ENCODE measurements at regions not wholly inside any gene's neighbourhood (a gene's known extent, or its start where the extent isn't known, plus 50 kb on each side); places are given as distances from the start of the nearest gene placed in this dataset.

GRCh38 chr6:71498638-71499037 is 210.0 kb downstream of the OGFRL1 start:
- Histone ChIP-seq H3K27me3 (ENCODE audit: control insufficient read depth in 4 of 4, insufficient read depth in 4 of 4, low read length in 3 of 4) (no peaks in the 10 kb centered on the region), H3K36me3 (ENCODE audit: control insufficient read depth in 4 of 4, insufficient read depth in 3 of 4, low read depth in 1 of 4, low read length in 3 of 4) (no peaks in the 10 kb centered on the region), H3K9ac (ENCODE audit: low read depth in 1 of 2, low read length in 2 of 2) (no peak overlapping the region), H3K4me1 (ENCODE audit: control insufficient read depth in 4 of 4, insufficient read depth in 4 of 4, low read length in 3 of 4) (peaks cover 0 to 18% (median 15%) of the 10 kb centered on the region in 4 donors), H3K27ac (ENCODE audit: low read depth in 1 of 2, low read length in 2 of 2) (no peak overlapping the region), H3K9me3 (ENCODE audit: control insufficient read depth in 4 of 4, low read length in 3 of 4) (no peaks in the 10 kb centered on the region), H3K4me3 (ENCODE audit: low read depth in 1 of 3, low read length in 3 of 3) (no peak overlapping the region)
- DNase-seq (ENCODE audit: low spot score): no peak
- no peak for TF ChIP-seq FOXA1 (IDR thresholded peaks at IDR 0.05)

- Histone ChIP-seq H3K4me3 (ENCODE audit: low read depth in 1 of 3, low read length in 3 of 3) (no peak overlapping the region), H3K4me1 (ENCODE audit: control insufficient read depth in 4 of 4, insufficient read depth in 4 of 4, low read length in 3 of 4) (peaks cover 0 to 18% (median 15%) of the 10 kb centered on the region in 4 donors), H3K27ac (ENCODE audit: low read depth in 1 of 2, low read length in 2 of 2) (no peak overlapping the region), H3K36me3 (ENCODE audit: control insufficient read depth in 4 of 4, insufficient read depth in 3 of 4, low read depth in 1 of 4, low read length in 3 of 4) (no peaks in the 10 kb centered on the region), H3K9ac (ENCODE audit: low read depth in 1 of 2, low read length in 2 of 2) (no peak overlapping the region), H3K9me3 (ENCODE audit: control insufficient read depth in 4 of 4, low read length in 3 of 4) (no peaks in the 10 kb centered on the region), H3K27me3 (ENCODE audit: control insufficient read depth in 4 of 4, insufficient read depth in 4 of 4, low read length in 3 of 4) (no peaks in the 10 kb centered on the region)
- no peak for DNase-seq (ENCODE audit: low spot score)
- TF ChIP-seq EGR1 (IDR thresholded peaks at IDR 0.05; ENCODE audit: low read depth in 2 of 2): no peak
- TF ChIP-seq HNF4A (conservative IDR thresholded peaks at IDR 0.05): peak; percentile 8 to 13
- peak; percentile 8 for TF ChIP-seq SP1 (IDR thresholded peaks at IDR 0.05)
- TF ChIP-seq, protein P1, sequence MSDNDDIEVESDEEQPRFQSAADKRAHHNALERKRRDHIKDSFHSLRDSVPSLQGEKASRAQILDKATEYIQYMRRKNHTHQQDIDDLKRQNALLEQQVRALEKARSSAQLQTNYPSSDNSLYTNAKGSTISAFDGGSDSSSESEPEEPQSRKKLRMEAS (IDR thresholded peaks at IDR 0.05): no peak
- no peak for TF ChIP-seq JUND (IDR thresholded peaks at IDR 0.05)
- TF ChIP-seq, protein P2, sequence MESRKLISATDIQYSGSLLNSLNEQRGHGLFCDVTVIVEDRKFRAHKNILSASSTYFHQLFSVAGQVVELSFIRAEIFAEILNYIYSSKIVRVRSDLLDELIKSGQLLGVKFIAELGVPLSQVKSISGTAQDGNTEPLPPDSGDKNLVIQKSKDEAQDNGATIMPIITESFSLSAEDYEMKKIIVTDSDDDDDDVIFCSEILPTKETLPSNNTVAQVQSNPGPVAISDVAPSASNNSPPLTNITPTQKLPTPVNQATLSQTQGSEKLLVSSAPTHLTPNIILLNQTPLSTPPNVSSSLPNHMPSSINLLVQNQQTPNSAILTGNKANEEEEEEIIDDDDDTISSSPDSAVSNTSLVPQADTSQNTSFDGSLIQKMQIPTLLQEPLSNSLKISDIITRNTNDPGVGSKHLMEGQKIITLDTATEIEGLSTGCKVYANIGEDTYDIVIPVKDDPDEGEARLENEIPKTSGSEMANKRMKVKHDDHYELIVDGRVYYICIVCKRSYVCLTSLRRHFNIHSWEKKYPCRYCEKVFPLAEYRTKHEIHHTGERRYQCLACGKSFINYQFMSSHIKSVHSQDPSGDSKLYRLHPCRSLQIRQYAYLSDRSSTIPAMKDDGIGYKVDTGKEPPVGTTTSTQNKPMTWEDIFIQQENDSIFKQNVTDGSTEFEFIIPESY (IDR thresholded peaks at IDR 0.05): no peak
- no peak for TF ChIP-seq RXRA (IDR thresholded peaks at IDR 0.05)
- no peak for TF ChIP-seq TAF1 (conservative IDR thresholded peaks at IDR 0.05)
- peak; percentile 69 for TF ChIP-seq FOXA2 (IDR thresholded peaks at IDR 0.05)
- no peak for TF ChIP-seq NR2F2 (IDR thresholded peaks at IDR 0.05)
- TF ChIP-seq, protein P3, sequence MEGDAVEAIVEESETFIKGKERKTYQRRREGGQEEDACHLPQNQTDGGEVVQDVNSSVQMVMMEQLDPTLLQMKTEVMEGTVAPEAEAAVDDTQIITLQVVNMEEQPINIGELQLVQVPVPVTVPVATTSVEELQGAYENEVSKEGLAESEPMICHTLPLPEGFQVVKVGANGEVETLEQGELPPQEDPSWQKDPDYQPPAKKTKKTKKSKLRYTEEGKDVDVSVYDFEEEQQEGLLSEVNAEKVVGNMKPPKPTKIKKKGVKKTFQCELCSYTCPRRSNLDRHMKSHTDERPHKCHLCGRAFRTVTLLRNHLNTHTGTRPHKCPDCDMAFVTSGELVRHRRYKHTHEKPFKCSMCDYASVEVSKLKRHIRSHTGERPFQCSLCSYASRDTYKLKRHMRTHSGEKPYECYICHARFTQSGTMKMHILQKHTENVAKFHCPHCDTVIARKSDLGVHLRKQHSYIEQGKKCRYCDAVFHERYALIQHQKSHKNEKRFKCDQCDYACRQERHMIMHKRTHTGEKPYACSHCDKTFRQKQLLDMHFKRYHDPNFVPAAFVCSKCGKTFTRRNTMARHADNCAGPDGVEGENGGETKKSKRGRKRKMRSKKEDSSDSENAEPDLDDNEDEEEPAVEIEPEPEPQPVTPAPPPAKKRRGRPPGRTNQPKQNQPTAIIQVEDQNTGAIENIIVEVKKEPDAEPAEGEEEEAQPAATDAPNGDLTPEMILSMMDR (IDR thresholded peaks at IDR 0.05; ENCODE audit: low read depth, low read length, missing input control): no peak
- TF ChIP-seq, protein P4, sequence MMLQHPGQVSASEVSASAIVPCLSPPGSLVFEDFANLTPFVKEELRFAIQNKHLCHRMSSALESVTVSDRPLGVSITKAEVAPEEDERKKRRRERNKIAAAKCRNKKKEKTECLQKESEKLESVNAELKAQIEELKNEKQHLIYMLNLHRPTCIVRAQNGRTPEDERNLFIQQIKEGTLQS (IDR thresholded peaks at IDR 0.05): no peak
- no peak for TF ChIP-seq GABPA (IDR thresholded peaks at IDR 0.05 in 1 of 2, conservative IDR thresholded peaks at IDR 0.05 in 1 of 2)
- TF ChIP-seq RAD21 (IDR thresholded peaks at IDR 0.05): no peak
- TF ChIP-seq, protein P5, sequence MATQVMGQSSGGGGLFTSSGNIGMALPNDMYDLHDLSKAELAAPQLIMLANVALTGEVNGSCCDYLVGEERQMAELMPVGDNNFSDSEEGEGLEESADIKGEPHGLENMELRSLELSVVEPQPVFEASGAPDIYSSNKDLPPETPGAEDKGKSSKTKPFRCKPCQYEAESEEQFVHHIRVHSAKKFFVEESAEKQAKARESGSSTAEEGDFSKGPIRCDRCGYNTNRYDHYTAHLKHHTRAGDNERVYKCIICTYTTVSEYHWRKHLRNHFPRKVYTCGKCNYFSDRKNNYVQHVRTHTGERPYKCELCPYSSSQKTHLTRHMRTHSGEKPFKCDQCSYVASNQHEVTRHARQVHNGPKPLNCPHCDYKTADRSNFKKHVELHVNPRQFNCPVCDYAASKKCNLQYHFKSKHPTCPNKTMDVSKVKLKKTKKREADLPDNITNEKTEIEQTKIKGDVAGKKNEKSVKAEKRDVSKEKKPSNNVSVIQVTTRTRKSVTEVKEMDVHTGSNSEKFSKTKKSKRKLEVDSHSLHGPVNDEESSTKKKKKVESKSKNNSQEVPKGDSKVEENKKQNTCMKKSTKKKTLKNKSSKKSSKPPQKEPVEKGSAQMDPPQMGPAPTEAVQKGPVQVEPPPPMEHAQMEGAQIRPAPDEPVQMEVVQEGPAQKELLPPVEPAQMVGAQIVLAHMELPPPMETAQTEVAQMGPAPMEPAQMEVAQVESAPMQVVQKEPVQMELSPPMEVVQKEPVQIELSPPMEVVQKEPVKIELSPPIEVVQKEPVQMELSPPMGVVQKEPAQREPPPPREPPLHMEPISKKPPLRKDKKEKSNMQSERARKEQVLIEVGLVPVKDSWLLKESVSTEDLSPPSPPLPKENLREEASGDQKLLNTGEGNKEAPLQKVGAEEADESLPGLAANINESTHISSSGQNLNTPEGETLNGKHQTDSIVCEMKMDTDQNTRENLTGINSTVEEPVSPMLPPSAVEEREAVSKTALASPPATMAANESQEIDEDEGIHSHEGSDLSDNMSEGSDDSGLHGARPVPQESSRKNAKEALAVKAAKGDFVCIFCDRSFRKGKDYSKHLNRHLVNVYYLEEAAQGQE (IDR thresholded peaks at IDR 0.05): no peak
- no peak for TF ChIP-seq YY1 (IDR thresholded peaks at IDR 0.05)
- no peak for TF ChIP-seq HNF4G (IDR thresholded peaks at IDR 0.05)
- peak; percentile 25 for TF ChIP-seq FOXA1 (IDR thresholded peaks at IDR 0.05)
- 35% methylated on average over 2 of the region's 2 CpGs for WGBS
These were observed 211.1 kb downstream of the OGFRL1 start for GRCh38 chr6:71499667-71500066.

Measured in liver (tissue), 8 donors.